GM21381 (cell line): ENCODE measurements at regions not wholly inside any gene's neighbourhood (a gene's known extent, or its start where the extent isn't known, plus 50 kb on each side); places are given as distances from the start of the nearest gene placed in this dataset.

Source experiments
- ATAC-seq: cut with Tn5 transposase; IDR thresholded peaks from one replicate; pipeline ENCODE4 v1.9.1; 2021; ENCODE audit warnings: mild to moderate bottlenecking, moderate library complexity; ENCODE audit not compliant: unreplicated experiment

DNA sequence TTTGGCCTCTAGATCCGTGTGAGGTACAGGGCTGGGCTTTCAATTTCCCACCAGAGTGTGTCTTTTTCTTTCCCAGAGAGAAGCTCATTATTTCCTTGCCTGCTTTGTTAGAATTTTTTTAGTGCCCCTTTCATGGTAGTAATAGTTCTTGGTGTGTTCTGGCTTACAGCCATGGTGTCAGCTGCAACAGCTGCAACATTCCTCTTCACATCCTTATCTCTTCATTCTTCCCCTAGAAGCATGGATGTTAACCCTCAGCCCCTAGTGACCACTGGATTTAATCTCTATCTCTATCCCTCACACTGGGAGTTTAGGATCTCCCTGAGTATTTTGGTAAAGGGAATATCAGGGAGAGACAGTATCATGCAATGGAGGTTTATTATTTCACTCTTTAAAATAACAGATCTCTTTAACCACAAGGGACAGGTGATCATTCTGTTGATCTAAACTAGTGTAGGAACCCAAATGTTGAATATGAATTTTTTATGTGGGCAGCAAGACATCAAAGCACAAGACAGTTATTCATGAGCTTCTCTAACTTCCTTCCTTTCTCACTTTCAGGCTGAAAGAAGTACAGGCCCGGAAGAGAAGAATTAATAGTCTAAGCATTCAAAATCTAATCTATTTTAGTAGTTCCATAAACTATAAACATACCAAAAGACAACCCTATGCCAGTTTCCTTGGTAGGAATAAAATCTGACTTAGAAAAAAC is 160.2 kb downstream of the FAM170A start:
- no peak for ATAC-seq

DNA sequence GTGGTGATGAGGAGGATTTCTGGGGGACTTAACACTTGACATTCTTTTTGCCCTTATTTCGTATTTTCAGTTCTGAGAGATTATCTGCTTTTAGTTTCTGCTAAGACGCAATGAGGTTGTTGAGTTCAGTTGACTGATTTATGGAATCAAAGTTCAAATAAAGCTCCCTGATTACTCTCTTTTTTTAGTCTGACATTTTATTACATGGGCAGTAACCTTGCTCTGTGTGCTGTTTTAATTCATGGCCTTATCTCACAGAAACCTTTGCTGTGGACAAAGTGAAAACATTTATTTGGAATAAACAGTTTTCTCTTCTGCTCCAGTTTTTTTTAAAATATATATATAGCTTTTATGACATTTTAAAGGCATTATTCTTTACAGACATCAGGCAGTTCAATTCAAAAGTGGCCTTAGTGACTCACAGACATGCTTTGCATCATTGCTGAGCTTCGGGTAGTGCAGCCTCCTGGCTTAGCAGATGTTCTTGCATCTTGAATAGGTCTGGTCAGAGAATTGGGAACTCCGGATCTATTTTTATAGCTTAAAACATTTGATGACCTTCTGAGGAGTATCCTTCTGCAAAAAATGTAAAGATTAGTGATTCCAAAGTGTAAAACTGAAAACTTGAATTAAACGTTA is 162.9 kb downstream of the FAM170A start:
- no peak for ATAC-seq

DNA sequence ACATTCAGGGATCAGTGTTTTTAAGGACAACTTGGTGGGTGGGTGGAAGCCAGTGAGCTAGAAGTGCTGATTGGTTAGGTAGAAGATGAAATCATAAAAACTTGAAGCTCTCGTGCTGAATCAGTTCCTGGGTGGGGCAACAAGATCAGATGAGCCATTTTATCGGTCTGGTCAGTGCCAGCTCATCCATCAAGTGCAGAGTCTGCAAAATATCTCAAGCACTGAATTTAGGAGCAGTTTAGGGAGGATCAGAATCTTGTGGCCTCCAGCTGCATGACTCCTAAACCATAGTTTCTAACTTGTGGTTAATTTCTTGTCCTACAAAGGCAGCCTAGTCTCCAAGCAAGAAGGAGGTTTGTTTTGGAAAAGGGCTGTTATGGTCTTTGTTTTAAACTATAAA is 166.4 kb downstream of the FAM170A start:
- no peak for ATAC-seq

DNA sequence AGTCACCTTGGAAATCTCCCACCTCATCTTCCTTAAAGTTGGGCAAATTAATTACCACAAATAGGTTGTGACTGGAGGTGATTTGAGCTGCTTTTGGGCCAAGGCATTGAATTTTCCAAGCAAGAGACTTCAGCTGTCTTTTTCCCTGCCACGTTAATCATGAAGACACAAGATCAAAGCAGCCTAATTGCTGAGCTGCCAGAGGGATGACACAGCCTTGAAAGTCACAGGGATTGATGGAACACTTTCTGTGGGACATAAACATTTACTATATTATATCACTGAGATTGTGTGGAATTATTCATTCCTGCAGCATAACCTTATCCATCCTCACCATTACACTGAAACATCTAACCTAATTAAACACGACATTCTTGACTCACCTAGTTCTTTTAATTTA is 172.2 kb downstream of the FAM170A start:
- ATAC-seq = no peak

DNA sequence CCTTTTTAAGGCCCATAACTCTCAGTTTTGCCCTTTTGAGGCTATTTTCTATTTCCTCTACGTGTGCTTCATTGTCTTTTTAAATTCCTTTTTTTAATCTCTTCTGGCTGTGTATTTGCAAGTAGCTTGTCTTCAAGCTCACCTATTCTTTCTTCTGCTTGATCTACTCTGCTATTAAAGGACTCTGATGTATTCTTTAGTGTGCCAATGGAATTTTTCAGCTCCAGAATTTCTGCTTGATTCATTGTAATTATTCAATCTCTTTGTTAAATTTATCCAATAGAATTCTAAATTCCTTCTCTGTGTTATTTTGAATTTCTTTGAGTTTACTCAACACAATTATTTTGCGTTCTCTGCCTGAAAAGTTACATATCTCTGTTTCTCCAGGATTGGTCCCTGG is 178.7 kb downstream of the FAM170A start:
- ATAC-seq = no peak

DNA sequence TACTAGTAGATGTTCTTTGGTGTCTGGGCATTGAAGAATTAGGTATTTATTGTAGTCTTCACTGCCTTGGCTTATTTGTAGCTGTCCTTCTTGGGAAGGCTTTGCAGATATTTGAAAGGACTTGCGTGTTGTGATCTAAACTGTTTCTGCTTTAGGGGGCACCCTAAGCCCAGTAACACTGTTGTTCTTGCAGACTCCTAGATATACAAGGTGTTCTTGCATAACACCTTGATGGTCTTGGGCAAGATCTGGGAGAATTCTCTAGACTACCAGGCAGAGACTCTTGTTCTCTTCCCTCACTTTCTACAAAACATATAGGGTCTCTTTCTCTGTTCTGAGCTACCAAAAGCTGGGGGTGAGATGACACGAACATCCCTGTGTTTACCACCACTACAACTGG is 179.1 kb downstream of the FAM170A start:
- no peak for ATAC-seq

DNA sequence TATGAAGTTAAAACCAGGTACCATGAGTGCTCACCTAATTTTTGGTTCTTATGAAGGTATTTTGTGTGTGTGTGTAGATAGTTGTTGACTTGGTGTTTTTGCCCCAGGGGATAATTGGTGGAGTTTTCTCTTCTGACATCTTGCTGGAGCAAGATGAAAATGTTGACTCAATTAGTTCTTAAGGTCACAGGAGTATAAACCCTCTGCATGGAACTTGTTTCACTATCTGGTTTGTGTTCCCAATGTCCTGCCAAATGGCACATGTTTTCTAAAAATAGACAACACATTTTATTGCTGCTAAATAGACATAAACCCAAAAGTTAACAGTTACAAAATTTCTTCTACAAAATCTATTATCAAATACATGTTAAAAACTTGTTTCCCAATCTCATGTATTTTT is 180.9 kb downstream of the FAM170A start:
- ATAC-seq = no peak

DNA sequence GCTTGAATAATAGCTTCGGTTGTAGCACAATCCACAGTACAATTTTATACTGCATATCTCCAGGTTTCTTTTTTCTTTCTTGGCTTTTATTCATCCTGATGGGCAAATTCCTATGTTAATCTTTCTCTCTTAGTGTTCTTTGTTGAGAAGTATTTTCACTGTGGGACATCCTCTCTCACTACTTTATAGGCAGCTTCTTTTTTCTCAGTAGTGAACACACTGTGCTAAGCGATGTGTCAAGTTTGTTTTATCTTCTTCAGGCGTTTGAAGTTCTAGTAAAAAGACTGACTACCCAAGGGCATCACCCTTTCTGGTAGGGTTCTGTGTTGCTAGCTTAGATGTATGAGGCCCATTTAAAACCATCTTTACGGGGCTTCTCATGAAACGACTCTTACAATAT is 182.1 kb downstream of the FAM170A start:
- ATAC-seq = no peak

DNA sequence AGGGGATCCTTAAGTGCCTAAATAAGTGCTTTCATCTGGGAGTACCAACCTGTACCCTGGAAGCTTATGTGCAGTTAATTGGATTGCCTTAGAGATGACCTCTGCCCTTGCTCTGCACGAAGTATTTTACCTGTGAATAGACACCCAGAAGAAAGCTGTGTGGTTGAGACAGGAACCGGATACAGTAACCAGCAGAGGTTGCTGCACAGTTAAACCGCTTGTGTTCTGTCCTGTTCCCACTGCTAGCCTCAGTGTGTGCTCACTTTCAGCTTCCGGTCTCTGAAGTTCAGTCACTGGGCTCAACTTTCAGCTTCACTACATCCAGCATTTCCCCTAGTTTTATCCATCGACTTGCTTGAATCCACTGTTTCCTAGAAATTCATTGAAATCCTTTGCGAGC is 185.3 kb downstream of the FAM170A start:
- ATAC-seq = no peak

DNA sequence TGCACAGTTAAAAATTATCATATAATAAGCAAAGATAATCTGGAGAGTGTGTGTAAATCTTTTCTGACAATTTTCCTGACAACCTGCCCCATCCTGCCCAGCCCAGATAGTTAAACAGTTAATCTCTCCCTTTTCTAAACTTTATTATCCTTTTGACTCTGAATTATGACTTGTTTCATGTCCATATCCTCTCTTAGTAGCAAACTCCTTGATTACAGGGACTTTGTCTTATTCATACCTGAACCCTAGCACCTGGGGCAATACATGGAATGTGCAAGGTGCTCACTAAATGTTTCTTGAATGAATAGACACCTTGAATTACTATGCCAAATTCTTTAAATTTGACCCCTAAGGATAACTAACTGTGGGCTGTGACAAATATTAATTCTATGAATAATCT is 186.7 kb downstream of the FAM170A start:
- ATAC-seq = no peak

DNA sequence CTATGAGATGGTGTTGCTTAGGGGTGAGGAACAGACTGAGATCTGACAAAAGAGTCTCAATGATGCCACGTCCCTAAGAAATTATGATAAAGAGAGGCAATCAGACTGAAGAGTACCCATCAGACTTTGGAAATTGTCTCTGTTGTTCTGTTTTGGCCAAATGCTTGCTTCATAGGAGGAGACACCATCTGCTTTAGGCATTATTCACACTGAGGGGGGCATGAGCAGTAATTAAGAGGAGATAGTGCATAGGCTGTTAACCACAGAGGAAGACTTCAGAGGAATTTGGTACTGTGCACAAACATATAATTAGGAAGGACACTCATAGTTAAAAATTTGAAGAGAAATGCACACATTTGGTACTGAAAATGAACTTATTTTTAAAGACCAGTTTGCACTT is 190.7 kb downstream of the FAM170A start:
- no peak for ATAC-seq

DNA sequence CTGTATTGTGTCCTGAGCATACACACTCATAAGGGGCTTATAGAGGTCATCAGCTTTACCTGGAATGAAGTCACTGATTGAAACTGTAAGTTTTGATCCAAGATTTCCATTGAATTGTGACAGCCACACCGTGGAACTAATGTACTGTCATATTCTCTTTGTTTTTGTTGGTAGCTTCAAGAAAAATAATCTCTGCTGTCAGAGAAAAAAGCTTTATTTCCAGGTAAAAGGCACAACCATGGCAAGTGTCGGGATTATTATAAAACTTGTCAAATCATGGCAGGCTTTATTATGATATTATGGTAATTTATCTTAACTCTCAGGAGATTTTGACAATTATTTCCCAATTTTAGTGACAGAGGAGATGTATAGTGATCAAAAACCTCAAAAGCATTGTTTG is 191.2 kb downstream of the FAM170A start:
- no peak for ATAC-seq

DNA sequence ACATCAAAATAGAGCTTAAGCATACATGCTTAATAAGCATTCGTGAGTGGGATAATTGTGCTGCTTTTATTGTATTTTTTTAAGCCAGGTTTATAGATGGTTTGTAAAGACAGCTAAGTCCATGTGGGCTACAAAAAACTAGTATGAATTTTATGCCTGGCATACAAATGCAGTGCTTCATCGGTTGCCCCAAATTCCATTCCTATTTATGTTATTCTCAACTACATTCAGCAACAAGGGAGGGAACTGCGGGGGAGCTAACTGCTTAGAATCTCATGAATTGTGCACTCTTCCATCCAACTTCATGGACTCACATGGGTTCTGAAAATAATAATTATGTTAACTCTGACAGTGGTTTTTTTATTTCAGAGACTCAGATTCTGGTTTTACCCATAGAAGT is 199.2 kb downstream of the FAM170A start:
- ATAC-seq = no peak

DNA sequence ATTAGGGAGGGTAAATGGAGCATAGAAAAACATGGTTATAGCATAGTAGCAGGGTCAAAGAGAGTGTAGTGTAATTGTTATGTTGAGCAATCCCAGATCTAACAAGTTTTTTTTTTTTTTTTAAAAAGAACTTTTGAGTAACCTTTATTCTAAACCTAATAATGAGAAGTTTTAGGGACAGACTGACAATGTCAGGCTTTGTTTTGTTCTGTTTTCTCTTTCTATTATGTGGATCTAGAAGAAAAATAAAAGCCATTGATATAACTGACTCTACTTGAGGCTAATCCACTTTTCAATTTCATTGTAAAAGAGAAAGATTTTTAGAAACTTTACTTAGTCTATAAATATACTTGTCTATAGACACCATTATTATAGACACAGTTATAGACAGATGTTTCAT is 200.0 kb downstream of the FAM170A start:
- no peak for ATAC-seq

DNA sequence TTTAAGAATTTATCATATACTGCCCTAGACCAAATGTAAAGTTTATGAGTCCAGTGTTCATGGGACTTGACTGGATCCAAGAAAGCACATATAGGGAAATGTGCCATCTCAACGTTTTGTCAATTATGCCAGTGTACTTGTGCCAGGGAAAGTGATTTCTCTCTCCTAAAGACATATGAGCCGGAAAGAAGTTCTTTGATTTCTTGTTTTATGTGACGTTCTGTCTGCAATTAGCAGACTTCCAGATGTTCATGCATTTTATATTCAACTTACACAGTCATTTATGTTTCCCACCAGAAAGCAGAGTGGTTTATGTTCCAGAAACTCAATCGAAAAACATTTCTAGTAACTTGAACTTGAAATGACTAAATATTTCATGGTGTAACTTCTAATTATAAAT is 203.8 kb downstream of the FAM170A start:
- ATAC-seq = no peak

DNA sequence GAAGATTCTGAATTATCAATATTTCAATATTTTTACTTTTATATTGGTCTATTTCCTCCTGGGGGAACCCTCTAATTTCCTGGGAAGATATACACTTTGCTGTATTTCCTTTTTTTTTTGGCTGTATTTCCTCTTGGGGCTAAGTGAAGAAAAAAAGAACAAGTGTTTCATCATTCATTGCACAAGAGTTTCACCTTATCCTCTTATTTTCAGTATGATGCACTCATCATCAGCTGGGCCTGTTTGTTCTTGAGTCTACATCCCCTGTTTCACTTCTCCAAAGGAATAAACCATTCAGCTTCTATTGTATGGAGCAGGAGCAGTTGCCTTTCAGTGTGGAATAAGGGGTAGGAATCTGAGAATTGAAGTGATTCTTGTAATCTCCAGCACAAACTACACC is 210.8 kb downstream of the FAM170A start:
- ATAC-seq = no peak

DNA sequence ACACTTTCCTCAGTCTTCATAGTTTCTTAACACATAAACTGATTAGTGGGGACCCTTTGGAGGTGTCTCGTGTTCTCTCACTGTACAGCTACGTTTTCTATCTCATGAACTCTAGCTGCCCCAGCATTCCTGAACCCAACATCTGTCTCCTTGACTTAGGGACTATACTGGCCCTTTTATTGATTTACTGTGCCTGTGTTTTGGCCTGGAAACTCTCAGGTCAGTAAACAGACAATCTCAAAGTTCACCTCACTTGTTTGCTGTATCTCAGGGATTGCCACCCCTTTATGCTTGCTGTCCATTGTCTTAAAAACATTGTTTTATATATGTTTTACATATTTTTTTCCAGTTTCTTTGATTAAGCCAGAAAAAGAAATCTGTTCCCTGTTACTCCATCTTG is 222.8 kb downstream of the FAM170A start:
- no peak for ATAC-seq

DNA sequence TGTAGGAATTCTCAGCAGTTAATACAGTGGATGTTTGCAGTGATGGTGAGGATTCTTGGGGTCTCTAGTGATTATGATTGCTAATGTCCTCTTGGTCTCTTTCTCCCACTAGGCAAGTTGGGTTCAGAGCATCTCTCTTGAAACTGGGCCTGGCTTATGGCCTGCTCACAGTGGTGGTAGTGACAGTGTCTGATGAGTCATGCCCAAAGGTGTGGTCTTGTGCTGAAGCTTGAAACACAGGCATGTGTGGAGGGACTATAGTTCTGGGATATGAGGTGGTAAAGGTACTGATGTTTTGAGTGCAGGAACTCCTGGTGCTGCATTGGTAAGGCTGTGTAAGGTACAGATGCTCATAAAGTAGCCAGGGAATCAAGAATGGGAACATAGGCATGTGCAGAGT is 231.1 kb downstream of the FAM170A start:
- ATAC-seq = no peak

DNA sequence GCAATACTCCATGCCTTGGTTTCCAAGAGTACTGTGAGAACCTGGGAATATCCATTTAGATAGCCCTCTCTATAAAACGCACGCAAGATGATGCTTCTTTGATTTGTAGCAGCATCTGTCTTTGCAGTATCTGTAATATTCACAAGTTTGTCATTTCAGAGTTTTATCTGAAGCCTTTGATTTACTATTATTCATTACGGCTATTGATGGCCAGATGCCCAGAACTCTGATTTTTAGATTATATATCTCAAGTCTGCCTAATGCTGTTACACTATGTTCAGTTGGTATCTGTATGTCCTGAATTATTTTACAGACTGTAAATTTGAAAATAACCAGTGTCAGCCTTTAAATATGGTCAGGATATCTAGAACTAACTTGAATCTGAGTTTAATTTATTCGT is 233.3 kb downstream of the FAM170A start:
- no peak for ATAC-seq

DNA sequence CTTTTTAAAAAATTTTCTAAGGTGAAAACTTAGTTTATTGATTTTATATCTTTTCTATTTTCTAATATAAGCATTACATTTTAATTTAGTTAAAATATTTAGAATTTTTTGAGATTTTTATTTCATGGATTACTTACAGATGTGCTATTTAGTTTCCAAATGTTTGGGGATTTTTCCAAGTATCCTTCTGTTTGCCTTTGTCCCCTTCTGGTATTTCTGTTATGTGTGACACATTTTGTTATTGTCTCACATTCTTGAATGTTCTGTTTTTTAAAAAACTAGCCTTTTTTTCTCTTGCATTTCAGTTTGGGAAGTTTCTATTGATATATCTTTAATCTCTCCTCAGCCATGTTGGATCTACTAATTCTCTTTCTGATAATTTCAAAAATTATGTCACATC is 234.9 kb downstream of the FAM170A start:
- ATAC-seq = no peak

DNA sequence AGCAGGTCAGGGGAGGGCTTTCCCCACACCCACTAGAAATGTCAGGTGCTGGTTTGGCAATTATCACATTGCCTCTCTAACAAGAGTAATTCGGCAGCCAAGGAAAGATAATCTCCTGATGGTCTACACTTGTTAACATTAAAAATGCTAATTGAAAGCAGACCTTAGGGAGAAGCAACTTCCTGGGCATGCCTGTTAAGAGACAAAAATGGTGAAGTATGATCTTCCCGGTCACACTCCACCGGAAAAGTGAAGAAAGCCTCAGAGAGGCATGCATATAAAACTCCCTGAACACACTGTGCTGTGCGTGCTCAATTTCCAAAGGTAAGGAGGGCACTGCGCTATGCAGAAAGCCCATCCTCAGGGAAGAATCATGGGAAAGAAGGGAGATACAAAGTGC is 244.3 kb downstream of the FAM170A start:
- no peak for ATAC-seq

DNA sequence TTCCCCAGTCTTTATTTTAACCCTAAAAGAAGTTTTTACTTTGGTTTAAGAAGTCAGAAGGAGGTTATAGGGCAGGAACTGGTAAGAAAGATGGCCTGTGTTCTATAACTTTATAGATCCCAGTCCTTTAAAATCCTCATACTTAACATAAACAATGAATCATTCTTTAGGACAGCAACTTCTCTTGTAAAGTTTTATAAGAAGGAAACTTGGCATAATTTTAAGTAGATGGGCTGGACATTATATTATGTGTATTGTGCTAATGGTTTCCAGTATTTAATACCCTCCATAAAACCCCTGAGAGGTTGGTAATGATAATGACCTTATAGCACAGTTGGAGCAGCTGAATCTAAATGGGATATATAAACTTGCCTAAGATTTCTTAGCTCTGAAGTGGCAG is 247.2 kb downstream of the FAM170A start:
- ATAC-seq = no peak

DNA sequence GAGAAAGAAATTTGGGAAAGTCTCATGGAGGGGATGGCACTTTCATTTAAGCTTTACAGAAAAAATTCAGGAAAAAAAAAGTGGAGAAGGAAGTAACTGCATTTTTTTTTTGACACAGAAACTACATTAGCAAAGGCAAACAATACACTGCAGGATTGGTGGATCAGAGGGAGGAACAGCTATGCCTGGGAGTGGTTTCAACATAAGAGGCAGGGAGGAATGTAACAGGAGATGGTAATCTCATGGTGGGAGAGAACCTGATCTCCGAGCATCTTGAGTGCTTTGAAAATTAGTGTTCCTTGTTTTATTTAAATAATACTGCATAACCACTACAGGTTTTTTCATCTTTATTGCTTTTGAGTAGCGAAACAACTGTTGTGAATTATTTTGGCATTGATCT is 249.4 kb downstream of the FAM170A start:
- ATAC-seq = no peak
